Heart left ventricle (tissue), 16 donors: ENCODE measurements at regions not wholly inside any gene's neighbourhood (a gene's known extent, or its start where the extent isn't known, plus 50 kb on each side); places are given as distances from the start of the nearest gene placed in this dataset.

Experiments used
- ATAC-seq, 4 donors: fragments of 200-7000 bp; cut with Tn5 transposase; one replicate each; pipeline ENCODE4 v1.9.1; 2020 to 2022; ENCODE audit warnings: moderate library complexity in 4 of 4, mild to moderate bottlenecking in 3 of 4, moderate number of reproducible peaks in 1 of 4
- DNase-seq, 5 donors: peaks; one replicate each; pipeline ENCODE4 v3.0.0-alpha.2; 2020
- H3K27ac ChIP-seq, 12 donors: fragments of 200-600 bp; sonication (generic) in 4 of 12; one replicate each; pipeline versions ENCODE4 v1.5.0 to v1.8.0; 2016 to 2022; ENCODE audit warnings: mild to moderate bottlenecking in 2 of 12
- H3K27me3 ChIP-seq, 9 donors: fragments of 200-600 bp; sonication (generic) in 2 of 9; one replicate each; pipeline versions ENCODE4 v1.5.1 to v1.8.0; 2016 to 2022; ENCODE audit warnings: mild to moderate bottlenecking in 3 of 9
- H3K36me3 ChIP-seq, 9 donors: fragments of 200-600 bp; sonication (generic) in 2 of 9; one replicate each; pipeline versions ENCODE4 v1.5.0 to v1.8.0; 2018 to 2022; ENCODE audit warnings: mild to moderate bottlenecking in 2 of 9
- H3K4me1 ChIP-seq, 12 donors: fragments of 200-600 bp; sonication (generic) in 4 of 12; one replicate each; pipeline versions ENCODE4 v1.5.0 to v1.8.0; 2016 to 2022; ENCODE audit warnings: mild to moderate bottlenecking in 3 of 12
- H3K4me3 ChIP-seq, 12 donors: fragments of 200-600 bp; sonication (generic) in 4 of 12; one replicate each; pipeline versions ENCODE4 v1.5.0 to v1.8.0; 2017 to 2022; ENCODE audit warnings: mild to moderate bottlenecking in 9 of 12, moderate library complexity in 4 of 12
- H3K9me3 ChIP-seq, 12 donors: fragments of 200-600 bp; sonication (generic) in 4 of 12; one replicate each; pipeline versions ENCODE4 v1.5.0 to v1.8.0; 2016 to 2022; ENCODE audit warnings: mild to moderate bottlenecking in 1 of 12
- CTCF ChIP-seq, 12 donors: fragments of 200-600 bp; sonication (generic) in 4 of 12; IDR thresholded peaks; one replicate each; pipeline versions ENCODE4 v1.5.0 to v1.8.0; 2018 to 2022; ENCODE audit warnings: antibody characterized with exemption in 12 of 12, mild to moderate bottlenecking in 5 of 12
- POLR2A ChIP-seq, 2 donors: fragments of 450-650 bp; IDR thresholded peaks; one replicate each; pipeline ENCODE4 v1.6.1; 2017; ENCODE audit warnings: antibody characterized with exemption in 2 of 2, mild to moderate bottlenecking in 2 of 2, moderate library complexity in 2 of 2
- WGBS, 4 donors: extraction: QIAGEN DNeasy Blood & Tissue Kit in 2 of 4; methylation state at CpG; one replicate each; pipeline versions ENCODE4 v1.1.5 to v1.1.7; 2013 to 2018; 5-methylcytosine and 5-hydroxymethylcytosine counted together
- intact Hi-C, 10 donors: fragments of 100-400 bp; cut with DNase I; formaldehyde crosslinking; loops; one replicate each; pipeline versions ENCODE4 v1.11.1 to v1.14.2; 2022
- donor health status: ischemic (EF 13 %, LVEDD 7.1; RV severe dilation, severe dysfunction).
- donor health status: healthy with polysubstance abuse.
- donor health status: DM: no; HTN: yes; CAD: no.
- donor health status: DM: no; HTN: no; CAD: no.
- donor health status: ischemic (EF 25% LVEDD 6.9; RV normal size, moderate dysfunction).
- donor health status: ischemic (EF 25% LVEDD 5.7; RV mildly dilated, moderate dysfunction).
- donor health status: healthy.
- donor health status: DM: yes; HTN: yes; CAD: no.
- donor health status: ischemic (EF 35%, LVEDD 5.7; RV mildly dilated, moderate dysfunction).
- donor health status: nonischemic (EF 11% LVEDD 7.7; RV severe dilation, severe dysfunction).
- donor health status: DM: yes; HTN: yes; CAD: no.
- donor health status: PGD.
- donor health status: ischemic (EF 29% LVEDD 5.4; RV normal size, mild dysfunction).
- donor health status: nonischemic (EF 23%, LVEDD 6.1; RV moderate dilation, normal function).

- no peaks in the 10 kb centered on the region for H3K4me1 ChIP-seq
- intact Hi-C loops: loop anchor here in 1 of 10 donors (5.0 kb wide), 1 partner anchor 33 kb away; no protein-coding TSS in a partner anchor
- no peak overlapping the region for H3K4me3 ChIP-seq
- 69 to 78% (median 74%) methylated on average over 12 of the region's 12 CpGs for WGBS, 4 donors
- peaks cover 0 to 27% (median 0%) of the 10 kb centered on the region in 9 donors for H3K27me3 ChIP-seq
- H3K9me3 ChIP-seq: no peaks in the 10 kb centered on the region
- DNase-seq: no peak
- TF ChIP-seq POLR2A (IDR thresholded peaks at IDR 0.05) (no peak), CTCF (IDR thresholded peaks at IDR 0.05) (no peak)
- H3K27ac ChIP-seq: no peak overlapping the region
- ATAC-seq: no peak
- H3K36me3 ChIP-seq: no peaks in the 10 kb centered on the region
These were observed 613.3 kb downstream of the BCOR start for GRCh38 chrX:39484159-39485068.

- Histone ChIP-seq H3K27ac (no peak overlapping the region), H3K36me3 (no peaks in the 10 kb centered on the region), H3K27me3 (peaks cover 0 to 14% (median 0%) of the 10 kb centered on the region in 9 donors), H3K9me3 (no peaks in the 10 kb centered on the region), H3K4me1 (peaks cover 0 to 16% (median 0%) of the 10 kb centered on the region in 12 donors), H3K4me3 (no peak overlapping the region)
- intact Hi-C loops: no loop called here
- ATAC-seq: no peak
- TF ChIP-seq CTCF (IDR thresholded peaks at IDR 0.05) (no peak), POLR2A (IDR thresholded peaks at IDR 0.05) (no peak)
- WGBS, 4 donors: 58 to 81% (median 72%) methylated on average over 8 of the region's 8 CpGs
- DNase-seq: no peak
These were observed 610.4 kb downstream of the BCOR start for GRCh38 chrX:39487166-39487968.

GRCh38 chrX:39487969-39488330 lies 609.8 kb downstream of the BCOR start:
- Histone ChIP-seq H3K27me3 (peaks cover 0 to 14% (median 0%) of the 10 kb centered on the region in 9 donors), H3K4me3 (no peak overlapping the region), H3K9me3 (no peaks in the 10 kb centered on the region), H3K4me1 (peaks cover 0 to 18% (median 0%) of the 10 kb centered on the region in 12 donors), H3K36me3 (no peaks in the 10 kb centered on the region), H3K27ac (no peak overlapping the region)
- ATAC-seq: no peak
- intact Hi-C loops: no loop called here
- no peak for DNase-seq
- TF ChIP-seq CTCF (IDR thresholded peaks at IDR 0.05) (no peak), POLR2A (IDR thresholded peaks at IDR 0.05) (no peak)
- WGBS, 4 donors: 81 to 95% (median 89%) methylated on average over 4 of the region's 4 CpGs
